ENCODE measurements at regions not wholly inside any gene's neighbourhood (a gene's known extent, or its start where the extent isn't known, plus 50 kb on each side); places are given as distances from the start of the nearest gene placed in this dataset.
"Not testable (repeated sequence)": the region's sequence is repeated elsewhere in the genome, so short reads cannot be mapped to it uniquely, and the experiment has no call there.

- DNase-seq (no peak), ATAC-seq (ENCODE audit: poor library complexity) (no peak)
- intact Hi-C loops (cut with DNase I): no loop called here
Measured at GRCh38 chr1:219066098-219066497, 107.6 kb upstream of the LYPLAL1 start.

GRCh38 chr1:219066631-219067349 is 106.9 kb upstream of the LYPLAL1 start:
- peak; percentile 82 for ATAC-seq (ENCODE audit: poor library complexity)
- DNase-seq: no peak
- intact Hi-C loops (cut with DNase I): no loop called here

- ATAC-seq (ENCODE audit: poor library complexity) (no peak), DNase-seq (no peak)
- intact Hi-C loops (cut with DNase I): no loop called here
Measured at GRCh38 chr1:219067350-219067712, 106.3 kb upstream of the LYPLAL1 start.

- ATAC-seq (ENCODE audit: poor library complexity); intact Hi-C loops (cut with DNase I); DNase-seq: not testable (repeated sequence)
Measured at GRCh38 chr1:219070395-219070794, 103.3 kb upstream of the LYPLAL1 start.

GRCh38 chr1:219071209-219071608 is 102.5 kb upstream of the LYPLAL1 start:
- DNase-seq (no peak), ATAC-seq (ENCODE audit: poor library complexity) (no peak)
- intact Hi-C loops (cut with DNase I): no loop called here

GRCh38 chr1:219072329-219072728 is 101.3 kb upstream of the LYPLAL1 start:
- intact Hi-C loops (cut with DNase I): no loop called here
- no peak for DNase-seq
- ATAC-seq (ENCODE audit: poor library complexity): no peak

GRCh38 chr1:219074084-219074728 is 99.5 kb upstream of the LYPLAL1 start:
- DNase-seq (no peak), ATAC-seq (ENCODE audit: poor library complexity) (no peak)
- intact Hi-C loops (cut with DNase I): no loop called here

- no peak for DNase-seq
- intact Hi-C loops (cut with DNase I): no loop called here
- no peak for ATAC-seq (ENCODE audit: poor library complexity)
Measured at GRCh38 chr1:219075121-219075879, 98.4 kb upstream of the LYPLAL1 start.

GRCh38 chr1:219076326-219076937 is 97.2 kb upstream of the LYPLAL1 start:
- DNase-seq (no peak), ATAC-seq (ENCODE audit: poor library complexity) (no peak)
- intact Hi-C loops (cut with DNase I): no loop called here

- DNase-seq; intact Hi-C loops (cut with DNase I); ATAC-seq (ENCODE audit: poor library complexity): not testable (repeated sequence)
Measured at GRCh38 chr1:219077767-219078166, 95.9 kb upstream of the LYPLAL1 start.

GRCh38 chr1:219081943-219082925 is 91.4 kb upstream of the LYPLAL1 start:
- ATAC-seq (ENCODE audit: poor library complexity): no peak
- intact Hi-C loops (cut with DNase I): no loop called here
- no peak for DNase-seq

- no peak for DNase-seq
- no peak for ATAC-seq (ENCODE audit: poor library complexity)
- intact Hi-C loops (cut with DNase I): no loop called here
Measured at GRCh38 chr1:219083631-219084030, 90.0 kb upstream of the LYPLAL1 start.

GRCh38 chr1:219085082-219085481 is 88.6 kb upstream of the LYPLAL1 start:
- intact Hi-C loops (cut with DNase I): no loop called here
- ATAC-seq (ENCODE audit: poor library complexity): no peak
- no peak for DNase-seq

- intact Hi-C loops (cut with DNase I): no loop called here
- no peak for DNase-seq
- ATAC-seq (ENCODE audit: poor library complexity): no peak
Measured at GRCh38 chr1:219085988-219086387, 87.7 kb upstream of the LYPLAL1 start.

- intact Hi-C loops (cut with DNase I): no loop called here
- no peak for ATAC-seq (ENCODE audit: poor library complexity)
- DNase-seq: no peak
Measured at GRCh38 chr1:219086956-219087469, 86.7 kb upstream of the LYPLAL1 start.

- intact Hi-C loops (cut with DNase I): no loop called here
- ATAC-seq (ENCODE audit: poor library complexity) (peak; percentile 88), DNase-seq (peak; percentile 61)
Measured at GRCh38 chr1:219088778-219089557, 84.7 kb upstream of the LYPLAL1 start.

- DNase-seq: no peak
- ATAC-seq (ENCODE audit: poor library complexity): no peak
- intact Hi-C loops (cut with DNase I): no loop called here
Measured at GRCh38 chr1:219090607-219091006, 83.1 kb upstream of the LYPLAL1 start.
